ENCODE measurements at regions not wholly inside any gene's neighbourhood (a gene's known extent, or its start where the extent isn't known, plus 50 kb on each side); places are given as distances from the start of the nearest gene placed in this dataset.
"Not testable (repeated sequence)": the region's sequence is repeated elsewhere in the genome, so short reads cannot be mapped to it uniquely, and the experiment has no call there.

- DNase-seq: no peak
Observed at GRCh38 chr12:68387338-68387737, 55.2 kb upstream of the MDM1 start.

GRCh38 chr12:68389305-68389704 is 57.1 kb upstream of the MDM1 start:
- DNase-seq: no peak

- DNase-seq: no peak
Observed at GRCh38 chr12:68391937-68392336, 59.8 kb upstream of the MDM1 start.

GRCh38 chr12:68392376-68392775 is 60.2 kb upstream of the MDM1 start:
- DNase-seq: no peak

GRCh38 chr12:68393417-68393816 is 61.3 kb upstream of the MDM1 start:
- DNase-seq: no peak

- no peak for DNase-seq
Observed at GRCh38 chr12:68397566-68398158, 65.5 kb upstream of the MDM1 start.

- not testable (repeated sequence) for DNase-seq
Observed at GRCh38 chr12:68398689-68399088, 66.5 kb upstream of the MDM1 start.

- no peak for DNase-seq
Observed at GRCh38 chr12:68400226-68400829, 68.2 kb upstream of the MDM1 start.

GRCh38 chr12:68402422-68402821 is 70.3 kb upstream of the MDM1 start:
- no peak for DNase-seq

- no peak for DNase-seq
Observed at GRCh38 chr12:68403296-68403695, 71.1 kb upstream of the MDM1 start.

- DNase-seq: no peak
Observed at GRCh38 chr12:68403711-68404110, 71.5 kb upstream of the MDM1 start.

- DNase-seq: no peak
Observed at GRCh38 chr12:68405343-68405781, 73.2 kb upstream of the MDM1 start.

- DNase-seq: no peak
Observed at GRCh38 chr12:68406134-68406576, 74.0 kb upstream of the MDM1 start.

GRCh38 chr12:68406911-68407310 is 74.7 kb upstream of the MDM1 start:
- no peak for DNase-seq

GRCh38 chr12:68410018-68410660 is 78.0 kb upstream of the MDM1 start:
- DNase-seq: no peak

GRCh38 chr12:68411371-68411770 is 79.2 kb upstream of the MDM1 start:
- no peak for DNase-seq

- no peak for DNase-seq
Observed at GRCh38 chr12:68414988-68415387, 82.8 kb upstream of the MDM1 start.

GRCh38 chr12:68416350-68416749 is 84.2 kb upstream of the MDM1 start:
- DNase-seq: no peak

GRCh38 chr12:68416826-68417225 is 84.7 kb upstream of the MDM1 start:
- no peak for DNase-seq

- DNase-seq: no peak
Observed at GRCh38 chr12:68418137-68418460, 85.9 kb upstream of the MDM1 start.

GRCh38 chr12:68420225-68421010 is 88.3 kb upstream of the MDM1 start:
- DNase-seq: no peak

- no peak for DNase-seq
Observed at GRCh38 chr12:68422159-68422558, 90.0 kb upstream of the MDM1 start.

GRCh38 chr12:68422956-68423574 is 90.9 kb upstream of the MDM1 start:
- no peak for DNase-seq

Data from NCI-H1694 treated with DMSO at 0.1 percent for 48 hours (cell line).